HG02759 (cell line): ENCODE measurements at regions not wholly inside any gene's neighbourhood (a gene's known extent, or its start where the extent isn't known, plus 50 kb on each side); places are given as distances from the start of the nearest gene placed in this dataset.
A peak's percentile ranks its signal among the peaks of the same experiment; 100 is the strongest.
"Not testable (repeated sequence)": the region's sequence is repeated elsewhere in the genome, so short reads cannot be mapped to it uniquely, and the experiment has no call there.

Experiments
- ATAC-seq: cut with Tn5 transposase; IDR thresholded peaks from one replicate; pipeline ENCODE4 v1.9.1; 2021; ENCODE audit warnings: mild to moderate bottlenecking, moderate library complexity; ENCODE audit not compliant: unreplicated experiment

GRCh38 chr4:42205541-42205940 lies 53.1 kb upstream of the BEND4 start:
- ATAC-seq, result no peak

GRCh38 chr4:42216664-42217063 lies 64.2 kb upstream of the BEND4 start:
- ATAC-seq, result no peak

GRCh38 chr4:42225286-42225685 lies 72.8 kb upstream of the BEND4 start:
- no peak for ATAC-seq

- no peak for ATAC-seq
These were observed 82.4 kb upstream of the BEND4 start for GRCh38 chr4:42234817-42235216.

GRCh38 chr4:42235304-42236021 lies 83.0 kb upstream of the BEND4 start:
- ATAC-seq, result no peak

- ATAC-seq, result no peak
These were observed 84.6 kb upstream of the BEND4 start for GRCh38 chr4:42237010-42237409.

- no peak for ATAC-seq
These were observed 85.0 kb upstream of the BEND4 start for GRCh38 chr4:42237451-42237850.

- ATAC-seq, result no peak
These were observed 96.5 kb upstream of the BEND4 start for GRCh38 chr4:42248972-42249371.

- ATAC-seq, result no peak
These were observed 99.9 kb upstream of the BEND4 start for GRCh38 chr4:42252315-42252714.

- ATAC-seq, result not testable (repeated sequence)
These were observed 105.2 kb upstream of the BEND4 start for GRCh38 chr4:42257645-42258044.

- no peak for ATAC-seq
These were observed 110.4 kb upstream of the BEND4 start for GRCh38 chr4:42262701-42263490.

GRCh38 chr4:42265782-42266602 lies 113.5 kb upstream of the BEND4 start:
- no peak for ATAC-seq

GRCh38 chr4:42267724-42268123 lies 115.3 kb upstream of the BEND4 start:
- ATAC-seq, result no peak

GRCh38 chr4:42268824-42269223 lies 116.4 kb upstream of the BEND4 start:
- no peak for ATAC-seq

GRCh38 chr4:42271096-42271495 lies 118.6 kb upstream of the BEND4 start:
- ATAC-seq, result no peak

- ATAC-seq, result no peak
These were observed 120.0 kb upstream of the SHISA3 start for GRCh38 chr4:42277291-42277690.

GRCh38 chr4:42278709-42279324 lies 118.5 kb upstream of the SHISA3 start:
- ATAC-seq, result no peak

GRCh38 chr4:42280327-42281095 lies 116.8 kb upstream of the SHISA3 start:
- no peak for ATAC-seq

- ATAC-seq, result peak; percentile 72
These were observed 115.8 kb upstream of the SHISA3 start for GRCh38 chr4:42281324-42282020.
